ENCODE measurements at regions not wholly inside any gene's neighbourhood (a gene's known extent, or its start where the extent isn't known, plus 50 kb on each side); places are given as distances from the start of the nearest gene placed in this dataset.

DNA sequence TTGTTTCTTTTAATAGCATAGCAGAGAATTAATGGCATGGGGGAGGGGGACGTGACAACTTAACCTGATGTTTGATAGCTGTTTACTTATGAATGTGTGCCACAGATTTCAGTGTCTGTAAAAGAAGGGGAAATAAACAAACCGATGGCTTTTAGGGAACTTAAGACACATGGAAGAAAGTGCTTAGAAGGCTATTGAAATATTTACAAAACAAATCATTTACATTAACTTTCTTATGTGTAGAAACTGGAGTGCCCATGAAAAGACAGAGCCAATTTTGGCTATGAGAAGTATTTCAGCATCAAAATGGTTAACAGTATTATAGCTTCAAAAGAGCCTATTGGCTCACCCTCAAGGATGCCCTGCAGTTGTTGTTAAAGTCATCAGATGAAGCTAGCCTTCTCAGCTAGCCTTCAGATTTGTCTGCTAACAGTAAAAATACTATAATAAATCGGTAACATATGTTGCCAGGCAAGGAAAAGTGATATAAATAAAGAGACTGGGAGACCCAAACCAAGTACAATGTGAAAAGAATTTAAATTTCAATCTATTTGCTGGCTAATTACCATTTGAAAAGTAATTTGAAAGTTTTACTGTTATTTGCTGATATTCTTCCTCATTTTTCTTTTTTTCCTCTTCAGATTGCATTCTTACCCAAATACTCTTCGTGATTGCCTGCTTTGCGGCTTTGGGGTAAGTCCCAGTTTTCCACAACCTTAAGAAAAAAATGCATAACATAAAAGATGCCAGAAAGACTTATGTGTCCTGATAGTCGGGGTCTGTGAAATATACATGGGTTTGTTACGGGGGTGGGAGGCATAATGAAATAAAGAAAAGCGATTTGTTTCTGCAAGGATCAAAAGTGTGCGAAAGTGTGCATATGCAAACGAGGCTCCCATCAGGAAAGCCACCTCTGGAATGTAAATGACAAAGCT lies 256.4 kb downstream of the MEIS1 start:
- DNase-seq, result no peak

DNA sequence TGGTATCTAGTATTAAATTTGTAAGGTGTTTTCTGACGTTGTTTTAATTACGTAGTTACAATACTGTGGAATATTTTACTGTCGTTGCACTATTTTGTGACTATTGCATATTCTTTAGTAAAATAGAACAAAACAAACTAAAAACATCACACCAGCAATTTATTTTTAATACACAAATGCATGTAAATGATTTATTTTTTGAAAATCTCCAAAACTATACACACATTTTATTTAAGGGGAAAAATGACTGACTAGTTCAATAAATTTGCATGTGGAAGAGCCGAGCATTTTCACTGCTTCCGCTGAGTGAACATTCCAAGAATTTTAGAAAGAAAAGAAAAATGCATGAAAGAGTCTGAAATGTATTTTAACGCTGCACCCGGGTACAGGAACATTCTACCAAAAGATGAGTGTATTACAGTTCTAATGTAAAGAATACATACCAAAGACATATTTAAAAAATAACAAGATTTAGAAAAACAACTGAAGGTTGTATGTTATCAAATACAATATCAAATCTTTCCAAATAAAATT lies 257.7 kb downstream of the MEIS1 start:
- DNase-seq, result no peak

DNA sequence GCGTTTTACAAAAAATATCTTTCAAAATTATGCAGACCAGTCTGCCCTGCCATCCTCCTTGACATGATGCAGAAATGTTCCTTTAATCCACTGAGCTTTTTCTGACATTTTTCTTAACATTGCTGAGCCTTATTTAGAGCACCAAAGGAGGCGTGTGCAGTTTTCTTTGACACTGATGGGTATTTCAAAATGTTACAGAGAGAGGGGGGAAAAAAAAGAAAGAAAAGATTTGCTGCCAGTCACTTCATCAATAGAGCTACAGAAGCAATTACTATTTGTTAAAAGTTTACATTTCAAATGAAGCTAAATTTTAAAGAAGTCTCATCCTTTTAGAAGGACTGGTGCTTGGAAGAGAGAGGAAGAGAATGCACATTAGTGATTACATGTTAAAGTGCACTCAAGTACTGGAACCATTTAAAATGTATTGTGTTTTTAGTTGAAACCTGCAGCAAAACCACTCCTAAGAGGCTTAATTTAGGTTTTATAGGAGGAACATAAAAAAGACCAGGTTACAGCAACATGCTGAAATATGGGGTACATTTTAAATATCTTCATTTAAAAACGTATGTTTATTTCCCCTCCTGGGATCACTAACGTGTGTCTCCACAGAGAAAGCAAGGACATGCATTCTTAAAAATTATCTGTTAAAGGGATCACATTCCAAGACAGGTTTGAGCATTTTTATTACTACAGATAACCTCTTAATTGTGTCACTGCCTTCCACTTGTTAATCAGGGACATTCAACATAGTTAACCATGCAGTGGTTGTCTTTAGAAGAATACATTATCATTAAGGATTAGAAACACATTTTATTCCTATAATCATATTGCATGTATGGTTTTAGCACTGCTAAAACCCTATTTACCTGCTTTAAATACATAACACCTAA lies 258.4 kb downstream of the MEIS1 start:
- DNase-seq, result no peak

DNA sequence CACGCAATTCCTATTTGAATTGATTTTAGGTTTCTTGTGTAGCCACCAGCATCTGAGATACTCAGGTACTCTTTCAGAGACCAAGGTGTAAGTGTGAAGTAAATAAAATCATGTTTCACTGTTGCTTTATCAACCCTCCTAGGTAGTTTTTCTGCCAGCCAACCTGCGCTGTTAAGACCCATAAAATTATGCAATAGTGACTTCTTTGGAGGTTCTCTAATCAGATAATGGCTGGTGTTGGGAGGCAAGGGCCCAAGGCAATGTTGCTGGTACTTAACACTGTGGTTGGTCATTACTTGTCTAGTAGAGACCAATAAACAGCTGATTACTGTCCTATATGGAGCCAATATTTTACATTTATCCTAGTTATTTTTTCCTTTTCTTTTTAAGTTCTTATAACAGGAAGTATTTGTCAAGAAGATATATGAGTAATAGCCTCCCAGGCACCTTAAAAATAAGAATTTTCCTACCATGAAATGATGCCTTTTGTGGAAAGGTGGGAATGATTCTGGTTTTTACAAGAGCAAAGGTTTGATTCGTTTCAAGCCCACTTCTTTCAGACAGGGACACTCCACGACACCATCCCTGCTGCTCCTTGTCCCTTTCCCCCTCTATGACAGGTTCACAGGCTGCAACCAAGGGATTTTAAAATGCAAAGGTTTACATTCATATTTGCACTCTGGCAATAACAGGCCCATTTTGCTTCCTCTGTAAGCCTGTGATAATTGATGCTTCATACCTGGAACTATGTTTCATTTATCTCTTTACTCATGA lies 259.3 kb downstream of the MEIS1 start:
- no peak for DNase-seq

DNA sequence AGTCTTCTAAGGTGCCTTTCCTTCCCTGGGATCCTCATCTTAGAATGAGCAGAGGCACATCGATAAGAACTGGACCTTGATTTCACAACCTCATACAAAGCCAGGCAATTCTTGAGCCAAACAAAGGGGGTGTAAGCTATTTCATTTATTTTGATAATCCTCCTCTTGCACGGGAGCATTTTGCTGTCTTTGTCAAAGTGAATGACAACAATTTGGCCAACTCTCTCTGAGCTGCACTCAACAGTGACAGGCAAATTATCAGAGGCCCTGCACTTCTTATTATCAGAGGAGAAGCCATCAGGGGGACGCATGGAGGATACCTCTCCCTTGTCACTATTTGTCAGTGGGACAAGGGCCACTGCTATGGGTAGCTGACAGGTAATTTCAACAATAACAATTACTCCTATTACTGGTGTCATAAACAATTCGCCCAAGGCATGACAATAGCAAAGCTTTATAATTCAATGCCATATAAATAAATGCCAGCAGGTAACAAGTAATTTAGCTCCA lies 260.4 kb downstream of the MEIS1 start:
- DNase-seq, result no peak

DNA sequence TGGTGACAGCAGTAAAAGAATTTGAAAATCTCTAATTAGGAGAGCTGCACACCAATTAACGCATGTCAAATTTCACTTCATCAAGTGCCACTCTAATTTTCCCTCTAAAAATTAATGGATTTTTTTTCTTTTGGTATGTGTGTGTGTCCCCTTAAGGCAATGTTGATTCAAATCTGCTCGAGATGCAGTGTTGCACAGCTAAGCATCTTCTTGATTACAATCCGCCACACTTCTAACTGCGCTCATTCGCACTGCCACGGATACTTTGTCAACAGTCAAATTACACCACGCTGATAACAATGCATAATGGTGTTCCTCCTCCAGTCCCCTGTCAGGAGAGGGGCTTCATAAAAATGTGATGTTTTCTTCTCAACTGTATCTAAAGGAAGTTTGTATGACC lies 261.4 kb downstream of the MEIS1 start:
- DNase-seq, result no peak

DNA sequence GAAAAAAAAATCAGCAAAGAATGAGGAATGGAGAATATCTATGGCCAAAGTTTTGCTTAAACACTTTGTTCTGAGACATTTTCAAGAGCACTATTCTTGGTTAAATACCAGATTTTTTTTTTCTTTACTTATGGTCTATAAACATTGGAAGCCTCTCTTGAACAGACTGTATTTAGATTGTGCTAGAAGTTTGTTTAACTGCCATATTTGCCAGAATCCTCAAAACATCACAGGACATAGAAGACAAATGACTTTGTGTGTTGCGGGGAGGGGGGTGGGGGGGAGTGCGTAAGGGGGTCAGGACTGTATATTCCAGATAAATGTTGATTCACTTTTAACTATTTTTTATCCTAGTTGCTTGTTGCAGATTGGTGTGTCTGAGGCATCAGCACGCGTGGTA lies 262.0 kb downstream of the MEIS1 start:
- no peak for DNase-seq

DNA sequence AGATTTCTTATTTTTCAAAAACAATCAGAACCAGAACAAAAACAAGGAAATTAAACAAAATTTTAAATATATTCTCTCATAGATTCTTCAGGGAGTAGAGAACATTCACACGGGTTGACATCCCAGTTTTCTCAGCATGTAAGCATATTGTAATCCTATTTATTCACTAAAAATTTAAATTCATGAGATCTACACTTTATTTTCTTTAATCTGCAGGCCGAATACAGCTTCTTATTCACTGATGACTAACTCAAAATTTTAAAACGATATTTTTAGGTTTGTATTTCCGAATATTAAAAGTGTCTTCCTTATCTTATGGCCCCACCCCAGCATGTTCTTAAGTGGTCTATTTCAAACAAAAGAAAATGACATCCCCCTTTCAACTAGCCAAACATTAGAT lies 262.4 kb downstream of the MEIS1 start:
- no peak for DNase-seq

DNA sequence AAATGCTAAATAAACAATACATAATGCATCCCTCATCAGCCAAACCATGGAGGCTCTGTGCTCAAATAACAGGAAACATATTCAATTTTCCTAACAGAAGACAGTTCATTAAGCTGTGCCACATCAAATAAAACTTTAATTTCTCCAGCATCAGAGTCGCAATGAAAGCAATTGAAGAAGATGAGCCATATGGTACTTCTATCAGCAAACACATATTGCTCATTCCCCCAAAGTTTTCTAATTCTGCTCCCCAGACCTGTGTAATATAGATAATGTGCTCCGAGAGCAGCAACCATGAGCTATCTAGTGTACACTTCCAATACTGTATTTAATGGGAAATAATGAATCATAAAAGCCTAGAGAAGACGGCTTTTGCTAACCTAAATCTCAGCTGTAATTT lies 263.2 kb downstream of the MEIS1 start:
- DNase-seq, result no peak

DNA sequence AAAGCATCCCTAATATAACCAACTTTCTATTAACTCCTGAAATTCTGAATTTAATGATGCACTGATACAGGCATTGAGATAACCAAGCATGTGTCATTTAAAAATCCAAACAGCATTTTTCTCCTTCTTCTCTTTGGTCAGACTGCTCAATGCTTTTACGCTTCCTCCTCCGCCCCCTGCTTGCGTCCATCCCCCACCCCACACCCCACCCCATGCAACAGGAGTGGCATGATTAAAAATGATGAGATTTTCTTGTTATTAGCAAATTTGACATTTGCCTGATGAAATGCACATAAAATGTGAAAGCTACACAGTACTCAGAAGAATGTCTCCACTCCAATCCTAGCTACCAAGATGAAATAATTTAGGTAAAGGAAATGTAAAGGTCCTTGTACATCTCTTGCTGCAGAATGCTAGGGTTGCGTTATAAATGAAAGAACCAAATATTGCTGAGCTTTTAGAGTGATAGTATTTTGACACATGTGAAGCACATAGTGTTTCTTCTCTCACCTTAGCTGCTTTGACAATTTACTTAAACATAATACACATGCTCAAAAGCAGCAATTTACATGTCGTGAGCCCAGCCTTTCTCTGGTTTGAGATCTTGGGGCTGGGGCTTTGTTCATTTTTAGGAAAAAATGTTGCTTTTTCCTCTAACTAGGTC lies 263.8 kb downstream of the MEIS1 start:
- no peak for DNase-seq

DNA sequence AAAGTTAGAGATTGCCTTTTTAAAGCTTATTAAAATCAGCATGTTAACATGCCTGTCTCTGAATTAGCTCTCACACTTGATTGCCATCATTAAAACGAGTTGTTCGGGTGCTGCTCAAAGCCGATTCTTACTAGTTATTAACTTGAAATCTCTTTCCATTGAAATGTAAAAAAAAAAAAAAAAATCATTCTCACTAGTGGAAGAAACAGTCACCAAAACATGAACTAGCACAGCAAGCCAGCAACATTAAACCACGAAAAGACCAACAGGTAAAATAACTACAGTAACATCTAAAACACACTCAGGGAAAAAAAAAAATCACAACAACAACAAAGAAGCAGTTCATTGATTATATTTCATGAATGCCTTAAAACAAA lies 264.5 kb downstream of the MEIS1 start:
- DNase-seq, result no peak

DNA sequence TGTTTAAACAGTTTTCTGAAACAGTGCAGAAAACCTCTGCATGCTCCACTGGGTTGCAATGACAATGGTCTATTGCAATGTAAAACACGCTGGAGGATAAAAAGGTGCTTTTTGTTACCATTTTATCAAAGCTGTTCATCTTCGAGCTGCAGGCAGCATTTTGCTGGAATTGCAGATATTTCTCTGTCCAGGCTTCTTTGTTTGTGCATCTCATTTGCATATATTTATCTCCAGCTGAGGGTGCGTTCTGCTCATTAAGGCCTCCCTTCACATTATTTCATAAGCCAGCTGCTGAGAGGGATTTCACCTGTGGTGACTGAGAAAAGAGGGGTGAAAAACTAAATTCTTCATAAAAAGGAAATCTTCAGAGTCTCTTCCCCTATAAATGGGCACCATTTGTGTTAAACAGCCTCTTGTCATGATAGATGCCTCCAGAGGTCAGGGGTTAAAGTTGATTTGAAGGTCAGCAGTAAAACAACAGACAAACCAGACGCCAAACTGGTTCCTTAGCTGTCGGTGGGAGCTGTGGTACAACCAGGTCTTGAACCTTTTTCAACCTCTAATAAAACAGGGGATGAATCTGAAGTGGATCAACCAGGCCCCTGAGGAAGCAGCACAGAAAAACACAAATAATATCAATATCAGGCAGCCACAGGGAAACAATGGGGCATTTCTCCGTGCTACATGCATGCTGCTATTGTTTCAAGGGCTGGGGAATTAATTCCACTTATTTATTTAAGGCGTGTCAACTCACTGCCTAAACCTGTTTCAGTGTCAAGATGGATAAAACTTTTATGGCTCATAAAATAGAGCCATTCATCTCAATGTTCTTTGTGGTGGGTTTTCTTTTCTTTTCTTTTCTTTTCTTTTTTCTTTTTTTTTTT lies 265.1 kb downstream of the MEIS1 start:
- no peak for DNase-seq

DNA sequence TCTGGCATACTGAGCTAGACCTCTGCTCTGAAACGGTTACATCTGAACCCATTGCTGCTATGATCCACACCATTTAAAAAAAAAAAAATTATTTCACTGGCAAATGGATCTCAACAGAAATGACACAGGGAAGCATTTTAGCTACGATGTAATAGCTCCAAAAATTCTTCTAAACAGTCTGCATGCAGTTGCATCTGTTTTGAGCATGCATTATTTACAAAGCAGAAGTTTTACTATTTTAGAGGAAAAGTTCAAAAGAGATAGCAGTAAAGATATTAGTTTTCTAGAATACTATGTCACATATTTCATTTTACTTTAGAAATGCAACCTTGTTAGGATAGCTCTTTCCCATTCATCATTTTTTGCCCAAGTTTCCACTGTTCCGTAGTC lies 265.7 kb downstream of the MEIS1 start:
- DNase-seq, result no peak

DNA sequence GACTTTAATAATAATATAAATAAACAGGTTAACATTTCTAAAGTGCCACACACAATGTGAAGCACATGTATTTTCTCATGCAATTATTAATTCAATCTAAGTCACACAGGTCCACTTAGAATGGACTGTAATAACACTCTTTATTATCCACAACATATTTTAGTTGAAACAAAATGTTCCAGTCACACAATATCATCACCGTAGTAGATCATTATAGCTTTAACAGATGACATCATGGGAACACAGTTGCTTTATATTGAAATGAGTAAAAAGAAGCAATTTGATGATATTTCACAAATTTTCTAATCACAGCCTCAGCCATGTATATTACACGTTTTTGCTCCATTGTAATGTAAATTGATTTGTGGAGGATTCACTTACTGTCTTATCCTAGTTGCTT lies 266.3 kb downstream of the MEIS1 start:
- DNase-seq, result no peak

DNA sequence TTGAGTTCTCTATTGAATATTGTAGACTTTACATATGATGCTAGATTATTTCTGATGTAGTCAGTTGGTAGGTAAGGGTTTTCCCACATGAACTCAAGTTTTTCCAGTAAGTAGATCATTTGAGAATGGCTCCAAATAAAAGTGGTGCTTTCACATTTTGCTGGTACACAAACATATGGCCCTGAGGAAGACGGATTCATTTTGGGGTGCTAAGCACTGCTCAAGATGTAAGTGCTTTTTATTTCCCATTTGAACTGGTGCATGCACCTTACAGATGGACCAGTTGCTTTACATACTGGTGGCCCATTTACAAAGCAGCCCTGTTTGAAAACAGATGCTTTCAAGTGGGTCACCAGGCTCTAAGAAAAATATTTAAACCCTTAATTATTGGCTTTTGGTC lies 266.7 kb downstream of the MEIS1 start:
- no peak for DNase-seq

DNA sequence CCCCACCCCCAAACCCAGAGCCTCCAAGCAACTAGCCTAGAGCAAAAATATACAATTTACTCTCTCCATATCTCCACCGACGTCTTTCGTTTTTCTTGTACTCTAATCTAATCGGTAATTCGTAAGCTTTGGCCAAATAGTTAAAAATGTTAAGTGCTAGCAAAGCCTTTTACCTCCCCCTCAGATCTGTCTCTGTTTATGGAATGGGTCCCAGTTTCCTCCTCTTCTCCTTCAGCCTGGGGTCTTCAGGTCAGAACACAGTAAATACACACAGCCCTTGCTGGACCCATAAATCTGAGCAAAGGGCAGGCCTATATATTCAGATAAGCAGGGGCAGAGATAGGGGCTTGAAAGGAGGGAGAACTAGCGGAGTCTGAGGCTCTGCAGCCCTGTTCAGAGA lies 267.4 kb downstream of the MEIS1 start:
- no peak for DNase-seq

DNA sequence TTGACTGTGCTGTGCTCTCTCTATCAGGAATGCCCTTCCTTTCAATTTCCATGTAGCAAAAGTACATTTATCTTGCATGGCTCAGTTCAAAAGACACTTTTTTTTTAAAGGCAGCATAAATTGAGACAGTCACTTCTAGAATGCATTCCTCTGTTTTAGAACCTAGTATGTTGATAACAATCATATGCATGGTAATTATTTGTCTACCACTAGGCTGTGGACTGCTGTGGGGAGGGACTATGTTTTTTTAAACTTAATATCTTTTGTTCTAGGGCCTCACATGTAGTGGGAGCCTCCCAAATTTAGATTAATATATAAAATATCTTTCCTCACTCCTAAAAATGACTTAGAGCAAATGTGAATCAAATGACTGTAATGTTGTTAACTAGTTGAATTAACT lies 269.9 kb downstream of the MEIS1 start:
- DNase-seq, result no peak

DNA sequence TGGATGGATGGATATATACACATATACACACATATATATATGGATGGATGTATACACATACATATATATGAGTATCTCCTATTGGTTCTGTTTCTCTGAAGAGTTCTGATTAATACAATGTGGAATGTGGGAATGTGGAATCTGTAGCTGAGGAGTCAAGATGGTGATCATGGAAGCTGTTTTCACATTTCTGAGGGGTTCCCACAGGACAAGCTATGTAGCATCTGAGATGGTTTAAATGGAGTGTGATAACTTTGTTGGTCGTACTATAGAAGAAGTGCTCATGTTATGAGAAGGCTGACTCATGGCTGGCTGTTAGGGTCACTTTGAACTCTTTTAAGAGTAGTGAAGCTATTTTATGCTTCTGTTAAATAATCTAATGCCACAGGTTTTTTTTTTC lies 279.7 kb downstream of the MEIS1 start:
- DNase-seq, result no peak

DNA sequence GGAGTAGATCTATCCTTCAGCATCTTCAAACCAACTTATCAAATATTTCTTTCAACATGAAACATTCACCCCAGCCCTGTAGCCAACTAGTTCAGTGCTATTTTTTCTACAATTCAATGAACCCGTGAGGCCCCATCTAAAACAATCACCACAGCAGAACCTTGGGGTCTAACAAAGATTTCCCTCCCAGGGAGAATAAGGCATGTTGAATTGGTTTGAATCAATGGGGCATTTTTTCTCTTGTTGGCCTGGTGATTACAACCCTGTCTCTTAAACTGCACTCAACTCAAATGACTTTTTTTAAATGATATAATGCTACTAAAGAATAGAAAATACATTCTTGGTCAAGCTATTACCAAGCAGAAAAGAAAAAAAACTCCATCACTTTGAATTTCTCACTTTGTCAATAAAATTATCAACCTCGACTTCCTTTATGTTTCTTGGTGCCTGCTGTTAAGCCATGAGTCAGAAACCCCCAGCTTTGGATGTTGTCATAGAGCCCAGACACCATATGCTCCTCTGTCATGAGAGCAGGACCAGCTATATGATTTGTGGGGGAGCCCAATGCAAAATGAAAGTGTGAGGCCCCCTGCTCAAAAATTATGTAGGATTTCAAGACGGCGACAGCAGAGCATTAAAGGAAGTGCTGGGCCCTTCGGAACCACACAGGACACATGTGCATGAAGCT lies 282.4 kb downstream of the MEIS1 start:
- DNase-seq, result no peak

DNA sequence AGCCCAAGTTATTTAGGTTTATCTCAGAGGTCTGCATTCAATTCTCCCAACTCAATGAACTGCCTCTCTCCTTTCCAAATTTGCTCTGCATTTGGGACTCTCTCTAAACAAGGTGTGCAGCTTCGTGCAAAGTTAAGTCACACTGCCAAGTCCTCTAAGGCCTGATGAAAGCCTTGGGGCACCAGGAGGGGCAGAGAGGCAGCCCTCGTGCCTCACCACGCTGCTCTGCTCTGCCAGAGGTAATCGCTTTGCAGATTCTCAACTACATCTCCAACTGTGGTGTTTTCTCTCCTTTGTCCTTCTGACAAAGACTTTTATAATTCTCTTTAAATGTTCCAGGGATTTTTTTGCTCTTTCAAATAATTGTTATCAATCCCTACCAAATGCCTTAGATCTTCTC lies 283.0 kb downstream of the MEIS1 start:
- DNase-seq, result no peak

DNA sequence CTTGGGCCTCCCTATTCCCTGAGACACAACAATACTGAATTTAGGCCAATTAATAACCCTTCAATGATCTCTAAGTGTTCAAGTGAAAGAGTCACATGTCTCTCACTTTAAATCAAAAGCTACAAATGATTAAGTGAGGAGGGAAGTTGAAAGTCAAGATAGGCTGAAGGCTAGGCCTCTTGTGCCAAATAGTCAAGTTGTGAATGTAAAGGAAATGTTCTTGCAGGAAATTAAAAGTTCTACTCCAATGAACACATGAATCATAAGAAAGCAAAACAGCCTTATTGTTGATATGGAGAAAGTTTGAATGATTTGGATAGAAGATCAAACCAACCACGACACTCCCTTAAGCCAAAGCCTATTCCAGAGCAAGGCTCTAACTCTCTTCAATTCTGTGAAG lies 286.9 kb downstream of the MEIS1 start:
- no peak for DNase-seq

Data from amniotic stem cell (primary cell).